ENCODE measurements at regions not wholly inside any gene's neighbourhood (a gene's known extent, or its start where the extent isn't known, plus 50 kb on each side); places are given as distances from the start of the nearest gene placed in this dataset.

- no peaks in the 10 kb centered on the region for H4K20me1 ChIP-seq (ENCODE audit: insufficient read depth, poor library complexity, severe bottlenecking)
- no peaks in the 10 kb centered on the region for H3K27me3 ChIP-seq
- no peaks in the 10 kb centered on the region for H3K9me2 ChIP-seq (replicated peaks; ENCODE audit: insufficient read depth)
- no peak overlapping the region for H3K4me3 ChIP-seq
- no peaks in the 10 kb centered on the region for H3K36me3 ChIP-seq (replicated peaks; ENCODE audit: insufficient read depth, low read depth)
- no peak for DNase-seq (ENCODE audit: low spot score)
- no peak for TF ChIP-seq EZH2phosphoT487 (IDR thresholded peaks at IDR 0.05; ENCODE audit: low read depth, severe bottlenecking, unreplicated experiment)
- TF ChIP-seq CTCF (IDR thresholded peaks at IDR 0.05; ENCODE audit: poor library complexity), result no peak
- no peak for TF ChIP-seq EZH2 (IDR thresholded peaks at IDR 0.05; ENCODE audit: borderline replicate concordance)
- H3K4me1 ChIP-seq (ENCODE audit: insufficient read depth), result no peaks in the 10 kb centered on the region
- no peaks in the 10 kb centered on the region for H3K9me3 ChIP-seq (ENCODE audit: low read depth)
- H2AFZ ChIP-seq, result no peak overlapping the region
- H3K27ac ChIP-seq, result no peak overlapping the region
- no peaks in the 10 kb centered on the region for H3K79me2 ChIP-seq
- H3K4me2 ChIP-seq, result no peak overlapping the region
- 97% methylated on average over 15 of the region's 15 CpGs for WGBS (ENCODE audit: low lambda C conversion rate, missing lambda C conversion rate)
Observed at GRCh38 chr2:2859164-2859563, 518.5 kb downstream of the EIPR1 start.

- H3K36me3 ChIP-seq (replicated peaks; ENCODE audit: insufficient read depth, low read depth), result no peaks in the 10 kb centered on the region
- no peaks in the 10 kb centered on the region for H3K79me2 ChIP-seq
- no peak overlapping the region for H3K4me3 ChIP-seq
- DNase-seq (ENCODE audit: low spot score), result no peak
- no peaks in the 10 kb centered on the region for H3K9me3 ChIP-seq (ENCODE audit: low read depth)
- H3K27me3 ChIP-seq, result no peaks in the 10 kb centered on the region
- no peak overlapping the region for H3K27ac ChIP-seq
- WGBS (ENCODE audit: low lambda C conversion rate, missing lambda C conversion rate), result 75% methylated on average over 3 of the region's 3 CpGs
- no peaks in the 10 kb centered on the region for H4K20me1 ChIP-seq (ENCODE audit: insufficient read depth, poor library complexity, severe bottlenecking)
- no peaks in the 10 kb centered on the region for H3K4me1 ChIP-seq (ENCODE audit: insufficient read depth)
- no peaks in the 10 kb centered on the region for H3K9me2 ChIP-seq (replicated peaks; ENCODE audit: insufficient read depth)
- no peak for TF ChIP-seq EZH2 (IDR thresholded peaks at IDR 0.05; ENCODE audit: borderline replicate concordance)
- no peak for TF ChIP-seq EZH2phosphoT487 (IDR thresholded peaks at IDR 0.05; ENCODE audit: low read depth, severe bottlenecking, unreplicated experiment)
- no peak for TF ChIP-seq CTCF (IDR thresholded peaks at IDR 0.05; ENCODE audit: poor library complexity)
- no peak overlapping the region for H2AFZ ChIP-seq
- no peak overlapping the region for H3K4me2 ChIP-seq
Observed at GRCh38 chr2:2856723-2857415, 520.7 kb downstream of the EIPR1 start.

- TF ChIP-seq CTCF (IDR thresholded peaks at IDR 0.05; ENCODE audit: poor library complexity) (no peak), EZH2 (IDR thresholded peaks at IDR 0.05; ENCODE audit: borderline replicate concordance) (no peak), EZH2phosphoT487 (IDR thresholded peaks at IDR 0.05; ENCODE audit: low read depth, severe bottlenecking, unreplicated experiment) (no peak)
- no peaks in the 10 kb centered on the region for H4K20me1 ChIP-seq (ENCODE audit: insufficient read depth, poor library complexity, severe bottlenecking)
- H3K4me1 ChIP-seq (ENCODE audit: insufficient read depth), result no peaks in the 10 kb centered on the region
- H3K79me2 ChIP-seq, result no peaks in the 10 kb centered on the region
- DNase-seq (ENCODE audit: low spot score), result no peak
- H3K27me3 ChIP-seq, result no peaks in the 10 kb centered on the region
- H2AFZ ChIP-seq, result no peak overlapping the region
- no peak overlapping the region for H3K4me3 ChIP-seq
- no peaks in the 10 kb centered on the region for H3K9me3 ChIP-seq (ENCODE audit: low read depth)
- H3K36me3 ChIP-seq (replicated peaks; ENCODE audit: insufficient read depth, low read depth), result no peaks in the 10 kb centered on the region
- no peaks in the 10 kb centered on the region for H3K9me2 ChIP-seq (replicated peaks; ENCODE audit: insufficient read depth)
- no peak overlapping the region for H3K4me2 ChIP-seq
- no peak overlapping the region for H3K27ac ChIP-seq
- WGBS (ENCODE audit: low lambda C conversion rate, missing lambda C conversion rate), result 96% methylated on average over 5 of the region's 5 CpGs
Observed at GRCh38 chr2:2855297-2855696, 522.3 kb downstream of the EIPR1 start.
